DOHH2 (cell line): ENCODE measurements at regions not wholly inside any gene's neighbourhood (a gene's known extent, or its start where the extent isn't known, plus 50 kb on each side); places are given as distances from the start of the nearest gene placed in this dataset.

ENCODE experiments used
- H3F3A ChIP-seq: fragments of 200-600 bp; sonication (generic), shearing (Covaris generic); 2 replicates; pipeline ENCODE4 v1.6.0; 2016; ENCODE audit warnings: antibody characterized with exemption, mild to moderate bottlenecking; ENCODE audit not compliant: control insufficient read depth, insufficient read depth
- H3K27ac ChIP-seq: fragments of 200-600 bp; sonication (generic); 2 replicates; pipeline ENCODE4 v1.5.1; 2014; ENCODE audit warnings: low read depth, mild to moderate bottlenecking, low read length, moderate library complexity
- H3K27me3 ChIP-seq: fragments of 200-600 bp; sonication (generic); 2 replicates; pipeline ENCODE4 v1.6.1; 2014; ENCODE audit warnings: mild to moderate bottlenecking, low read length, mixed read lengths; ENCODE audit not compliant: control insufficient read depth
- H3K36me3 ChIP-seq: fragments of 200-600 bp; sonication (generic); 2 replicates; pipeline ENCODE4 v1.6.1; 2014; ENCODE audit warnings: mild to moderate bottlenecking, low read length, moderate library complexity, mixed read lengths; ENCODE audit not compliant: control insufficient read depth
- H3K4me1 ChIP-seq: fragments of 200-600 bp; sonication (generic); 2 replicates; pipeline ENCODE4 v1.6.1; 2014; ENCODE audit warnings: mild to moderate bottlenecking, low read length, mixed read lengths; ENCODE audit not compliant: control insufficient read depth
- H3K4me2 ChIP-seq: fragments of 200-600 bp; sonication (generic); 2 replicates; pipeline ENCODE4 v1.6.0; 2014; ENCODE audit warnings: mild to moderate bottlenecking, low read length, moderate library complexity
- H3K4me3 ChIP-seq: fragments of 200-600 bp; sonication (generic); 2 replicates; pipeline ENCODE4 v1.5.1; 2014; ENCODE audit warnings: mild to moderate bottlenecking, low read length, mixed read lengths
- H3K79me2 ChIP-seq: fragments of 200-600 bp; sonication (generic); 2 replicates; pipeline ENCODE4 v1.6.1; 2014; ENCODE audit warnings: mild to moderate bottlenecking, low read length, mixed read lengths; ENCODE audit not compliant: control insufficient read depth
- H3K9me2 ChIP-seq: fragments of 200-600 bp; sonication (generic); replicated peaks from 2 replicates; pipeline ENCODE4 v1.6.1; 2014; ENCODE audit warnings: mild to moderate bottlenecking, low read length, mixed read lengths; ENCODE audit not compliant: control insufficient read depth
- H3K9me3 ChIP-seq: fragments of 200-600 bp; sonication (generic); 2 replicates; pipeline ENCODE4 v1.6.1; 2014; ENCODE audit warnings: antibody characterized with exemption, low read length, mixed read lengths; ENCODE audit not compliant: control insufficient read depth, insufficient read depth
- H4K20me1 ChIP-seq: fragments of 200-600 bp; sonication (generic); 2 replicates; pipeline ENCODE4 v1.6.0; 2014; ENCODE audit warnings: low read depth, mild to moderate bottlenecking, antibody characterized with exemption, low read length, moderate library complexity; ENCODE audit not compliant: control insufficient read depth, insufficient read depth
- CTCF ChIP-seq: fragments of 200-600 bp; sonication (generic); IDR thresholded peaks from one replicate; pipeline ENCODE4 v1.5.1; 2014; ENCODE audit warnings: antibody characterized with exemption, mild to moderate bottlenecking, low read depth, low read length; ENCODE audit not compliant: poor library complexity, severe bottlenecking
- EZH2phosphoT487 ChIP-seq: fragments of 200-600 bp; sonication (generic); IDR thresholded peaks from 2 replicates; pipeline ENCODE4 v1.6.1; 2017; ENCODE audit warnings: borderline replicate concordance, mild to moderate bottlenecking, antibody characterized with exemption, low read length, moderate library complexity, mixed read lengths

GRCh38 chr2:61689568-61689967 is 151.4 kb upstream of the XPO1 start:
- no peak overlapping the region for H3K4me2 ChIP-seq
- H3K79me2 ChIP-seq = no peaks in the 10 kb centered on the region
- no peaks in the 10 kb centered on the region for H3K9me2 ChIP-seq
- H3K4me3 ChIP-seq = no peak overlapping the region
- TF ChIP-seq EZH2phosphoT487 (no peak), CTCF (no peak)
- H3K9me3 ChIP-seq = no peaks in the 10 kb centered on the region
- H4K20me1 ChIP-seq = no peaks in the 10 kb centered on the region
- H3F3A ChIP-seq = no peaks in the 10 kb centered on the region
- peaks cover 8% of the 10 kb centered on the region for H3K4me1 ChIP-seq
- H3K36me3 ChIP-seq = no peaks in the 10 kb centered on the region
- no peaks in the 10 kb centered on the region for H3K27me3 ChIP-seq
- no peak overlapping the region for H3K27ac ChIP-seq

GRCh38 chr2:61688369-61689334 is 150.5 kb upstream of the XPO1 start:
- Histone ChIP-seq H4K20me1 (no peaks in the 10 kb centered on the region), H3F3A (no peaks in the 10 kb centered on the region), H3K4me2 (no peak overlapping the region), H3K4me3 (no peak overlapping the region), H3K79me2 (no peaks in the 10 kb centered on the region), H3K9me2 (no peaks in the 10 kb centered on the region), H3K36me3 (no peaks in the 10 kb centered on the region), H3K27ac (no peak overlapping the region), H3K9me3 (no peaks in the 10 kb centered on the region), H3K27me3 (no peaks in the 10 kb centered on the region), H3K4me1 (peaks cover under 1% of the 10 kb centered on the region)
- TF ChIP-seq EZH2phosphoT487 (no peak), CTCF (no peak)

GRCh38 chr2:61679096-61679495 is 140.9 kb upstream of the XPO1 start:
- Histone ChIP-seq H3F3A (no peaks in the 10 kb centered on the region), H3K4me3 (no peak overlapping the region), H3K9me2 (no peaks in the 10 kb centered on the region), H3K4me2 (no peak overlapping the region), H3K79me2 (no peaks in the 10 kb centered on the region), H3K27ac (no peak overlapping the region), H3K36me3 (no peaks in the 10 kb centered on the region), H3K4me1 (no peaks in the 10 kb centered on the region), H3K9me3 (peaks cover 22% of the 10 kb centered on the region; the same call in 1 of the 2 replicates), H4K20me1 (no peaks in the 10 kb centered on the region), H3K27me3 (0 out of 2 replicates have a peak, but pooled peaks cover 3% of the 10 kb centered on the region)
- TF ChIP-seq EZH2phosphoT487 = no peak
- no peak for TF ChIP-seq CTCF
